ENCODE measurements at regions not wholly inside any gene's neighbourhood (a gene's known extent, or its start where the extent isn't known, plus 50 kb on each side); places are given as distances from the start of the nearest gene placed in this dataset.
"Not testable (repeated sequence)": the region's sequence is repeated elsewhere in the genome, so short reads cannot be mapped to it uniquely, and the experiment has no call there.

GRCh38 chr2:155879900-155880299 lies 452.6 kb downstream of the NR4A2 start:
- not testable (repeated sequence) for DNase-seq

GRCh38 chr2:155872396-155872795 lies 460.1 kb downstream of the NR4A2 start:
- DNase-seq = no peak

- DNase-seq = no peak
Measured at GRCh38 chr2:155871940-155872339, 460.6 kb downstream of the NR4A2 start.

- no peak for DNase-seq
Measured at GRCh38 chr2:155867564-155867963, 465.0 kb downstream of the NR4A2 start.

- DNase-seq = no peak
Measured at GRCh38 chr2:155866477-155866876, 466.0 kb downstream of the NR4A2 start.

- DNase-seq = no peak
Measured at GRCh38 chr2:155852156-155852555, 480.4 kb downstream of the NR4A2 start.

GRCh38 chr2:155846259-155846658 lies 486.3 kb downstream of the NR4A2 start:
- DNase-seq = no peak

GRCh38 chr2:155844461-155844860 lies 488.1 kb downstream of the NR4A2 start:
- no peak for DNase-seq

- DNase-seq = no peak
Measured at GRCh38 chr2:155842103-155842502, 490.4 kb downstream of the NR4A2 start.

GRCh38 chr2:155841442-155841841 lies 491.1 kb downstream of the NR4A2 start:
- no peak for DNase-seq

GRCh38 chr2:155840661-155841060 lies 491.9 kb downstream of the NR4A2 start:
- DNase-seq = peak; percentile 21

- DNase-seq = no peak
Measured at GRCh38 chr2:155839991-155840390, 492.5 kb downstream of the NR4A2 start.

- no peak for DNase-seq
Measured at GRCh38 chr2:155839436-155839835, 493.1 kb downstream of the NR4A2 start.

GRCh38 chr2:155836439-155836838 lies 496.1 kb downstream of the NR4A2 start:
- no peak for DNase-seq

- peak; percentile 63 for DNase-seq
Measured at GRCh38 chr2:155830817-155831579, 501.5 kb downstream of the NR4A2 start.

- no peak for DNase-seq
Measured at GRCh38 chr2:155830351-155830750, 502.2 kb downstream of the NR4A2 start.

- no peak for DNase-seq
Measured at GRCh38 chr2:155825876-155826275, 506.6 kb downstream of the NR4A2 start.

- DNase-seq = no peak
Measured at GRCh38 chr2:155815851-155816250, 516.7 kb downstream of the NR4A2 start.

- no peak for DNase-seq
Measured at GRCh38 chr2:155815275-155815674, 517.2 kb downstream of the NR4A2 start.

- no peak for DNase-seq
Measured at GRCh38 chr2:155810411-155810810, 522.1 kb downstream of the NR4A2 start.

GRCh38 chr2:155802888-155803287 lies 529.6 kb downstream of the NR4A2 start:
- no peak for DNase-seq

GRCh38 chr2:155792666-155793065 lies 539.9 kb downstream of the NR4A2 start:
- no peak for DNase-seq

- no peak for DNase-seq
Measured at GRCh38 chr2:155770516-155770915, 562.0 kb downstream of the NR4A2 start.

- no peak for DNase-seq
Measured at GRCh38 chr2:155766342-155767115, 566.0 kb downstream of the NR4A2 start.
